MCF 10A (cell line): ENCODE measurements at regions not wholly inside any gene's neighbourhood (a gene's known extent, or its start where the extent isn't known, plus 50 kb on each side); places are given as distances from the start of the nearest gene placed in this dataset.

Source experiments
- BruUV-seq: library from RNA; stranded (reverse); fragments of 400-500 nt; replicated peaks from 2 replicates; lab custom pipeline; 2021; lab: Mats Ljungman, UMichigan
- CTCF ChIA-PET: fragments of 300-600 bp; sonication (Branson Sonifier 250); formaldehyde crosslinking; extraction: SDS; loops from one replicate; lab custom pipeline; 2021; ENCODE audit warnings: antibody characterized with exemption, inconsistent platforms; lab: Yijun Ruan, JAX
- POLR2A ChIA-PET: fragments of 300-600, 350-650 bp; sonication (Branson Sonifier 250); formaldehyde crosslinking; extraction: SDS; loops from one replicate; lab custom pipeline; 2020; ENCODE audit warnings: antibody characterized with exemption, inconsistent platforms; lab: Yijun Ruan, JAX
- DNase-seq: peaks from one replicate; pipeline ENCODE4 v3.0.0-alpha.2; 2018; ENCODE audit not compliant: unreplicated experiment
- H3K27ac Mint-ChIP-seq: one replicate; pipeline ENCODE4 v1.8.0; 2022; ENCODE audit warnings: mild to moderate bottlenecking, low read depth, mixed read lengths; ENCODE audit not compliant: unreplicated experiment
- H3K27me3 Mint-ChIP-seq: one replicate; pipeline ENCODE4 v1.8.0; 2022; ENCODE audit warnings: mixed read lengths; ENCODE audit not compliant: insufficient read depth, unreplicated experiment
- H3K36me3 Mint-ChIP-seq: one replicate; pipeline ENCODE4 v1.8.0; 2022; ENCODE audit warnings: mild to moderate bottlenecking, moderate library complexity, mixed read lengths; ENCODE audit not compliant: insufficient read depth, unreplicated experiment
- H3K4me1 Mint-ChIP-seq: one replicate; pipeline ENCODE4 v1.8.0; 2022; ENCODE audit warnings: mixed read lengths; ENCODE audit not compliant: insufficient read depth, unreplicated experiment
- H3K4me3 Mint-ChIP-seq: one replicate; pipeline ENCODE4 v1.8.0; 2022; ENCODE audit warnings: mild to moderate bottlenecking, moderate library complexity, mixed read lengths; ENCODE audit not compliant: unreplicated experiment
- H3K9me3 Mint-ChIP-seq: one replicate; pipeline ENCODE4 v1.8.0; 2022; ENCODE audit warnings: mixed read lengths; ENCODE audit not compliant: unreplicated experiment
- intact Hi-C: fragments of 100-400 bp; cut with micrococcal nuclease; formaldehyde crosslinking; loops from 2 replicates; pipeline ENCODE4 v1.14.1; 2022
- TF ChIP-seq, protein P1 (sequence below): fragments of 200-600 bp; IDR thresholded peaks from one replicate; pipeline ENCODE4 v1.8.0; 2022; ENCODE audit warnings: antibody characterized with exemption, mild to moderate bottlenecking; ENCODE audit not compliant: unreplicated experiment

DNA sequence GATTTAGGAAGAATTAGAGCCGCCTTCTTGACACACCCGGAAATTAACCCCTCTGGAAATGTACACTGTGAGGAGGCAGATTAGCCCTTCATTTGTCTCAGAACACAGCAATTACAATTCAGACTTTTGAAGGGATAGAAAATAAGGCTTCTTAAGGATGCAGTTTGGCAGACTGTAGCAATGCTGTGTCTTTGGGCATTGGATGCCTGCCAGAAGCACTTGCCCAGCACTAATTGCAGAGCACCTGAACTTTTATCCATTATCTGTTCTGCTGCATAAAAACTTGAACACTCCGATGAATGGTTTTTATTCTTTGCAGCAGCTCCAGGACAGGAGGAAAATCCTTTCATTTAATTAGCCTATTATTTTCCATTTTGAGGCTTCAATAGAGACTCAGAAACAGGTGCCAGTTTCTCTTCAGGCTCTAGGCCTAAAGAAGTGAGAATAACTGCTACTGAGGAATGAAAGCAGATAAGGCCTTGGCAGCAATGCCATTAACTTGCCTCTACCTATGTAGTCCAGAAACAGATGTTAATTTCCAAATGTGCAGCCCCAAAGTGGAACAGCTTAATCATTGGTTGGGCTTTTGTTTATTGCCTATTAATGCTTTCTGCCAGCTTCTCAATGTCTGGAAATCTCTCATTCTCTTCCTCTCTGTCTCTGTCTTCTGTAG lies 418.5 kb downstream of the NSUN3 start:
- no peak overlapping the region for H3K4me3 Mint-ChIP-seq
- no peaks in the 10 kb centered on the region for H3K36me3 Mint-ChIP-seq
- no peak overlapping the region for H3K27ac Mint-ChIP-seq

DNA sequence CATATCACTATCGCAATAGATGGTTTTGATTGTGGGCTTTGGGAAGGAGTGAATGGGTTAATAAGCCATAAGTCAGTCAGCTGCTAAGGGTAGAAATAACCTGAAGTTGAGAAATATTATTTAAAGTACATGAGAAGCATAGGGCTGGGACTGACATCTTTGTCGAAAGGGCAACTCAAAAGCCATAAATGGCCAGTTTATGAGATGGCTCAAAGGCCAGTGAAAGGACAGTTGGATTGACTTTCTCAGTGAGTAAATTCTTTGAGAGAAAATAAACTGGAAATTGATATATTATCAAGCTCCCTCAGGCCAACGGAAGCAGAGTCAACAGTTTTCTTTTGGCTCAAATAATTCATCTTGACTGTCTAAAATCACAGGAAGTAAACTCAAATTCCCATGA lies 419.8 kb downstream of the NSUN3 start:
- Mint-ChIP-seq H3K27ac (no peak overlapping the region), H3K4me1 (no peaks in the 10 kb centered on the region), H3K27me3 (peaks cover 8% of the 10 kb centered on the region), H3K4me3 (no peak overlapping the region), H3K9me3 (no peaks in the 10 kb centered on the region), H3K36me3 (no peaks in the 10 kb centered on the region)
- no TSS peak for BruUV-seq
- CTCF ChIA-PET: interaction anchor here (1.2 kb wide), 1 partner anchor 13 kb away, joined by 4 read pairs; no protein-coding TSS in a partner anchor
- TF ChIP-seq, protein P1, sequence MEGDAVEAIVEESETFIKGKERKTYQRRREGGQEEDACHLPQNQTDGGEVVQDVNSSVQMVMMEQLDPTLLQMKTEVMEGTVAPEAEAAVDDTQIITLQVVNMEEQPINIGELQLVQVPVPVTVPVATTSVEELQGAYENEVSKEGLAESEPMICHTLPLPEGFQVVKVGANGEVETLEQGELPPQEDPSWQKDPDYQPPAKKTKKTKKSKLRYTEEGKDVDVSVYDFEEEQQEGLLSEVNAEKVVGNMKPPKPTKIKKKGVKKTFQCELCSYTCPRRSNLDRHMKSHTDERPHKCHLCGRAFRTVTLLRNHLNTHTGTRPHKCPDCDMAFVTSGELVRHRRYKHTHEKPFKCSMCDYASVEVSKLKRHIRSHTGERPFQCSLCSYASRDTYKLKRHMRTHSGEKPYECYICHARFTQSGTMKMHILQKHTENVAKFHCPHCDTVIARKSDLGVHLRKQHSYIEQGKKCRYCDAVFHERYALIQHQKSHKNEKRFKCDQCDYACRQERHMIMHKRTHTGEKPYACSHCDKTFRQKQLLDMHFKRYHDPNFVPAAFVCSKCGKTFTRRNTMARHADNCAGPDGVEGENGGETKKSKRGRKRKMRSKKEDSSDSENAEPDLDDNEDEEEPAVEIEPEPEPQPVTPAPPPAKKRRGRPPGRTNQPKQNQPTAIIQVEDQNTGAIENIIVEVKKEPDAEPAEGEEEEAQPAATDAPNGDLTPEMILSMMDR: no peak
- POLR2A ChIA-PET: interaction anchor here (0.7 kb wide), 1 partner anchor 322 kb away, joined by 3 read pairs; no protein-coding TSS in a partner anchor
- intact Hi-C loops: no loop called here
- DNase-seq: no peak

More for the DNA sequence above, 418.5 kb downstream of the NSUN3 start:
- intact Hi-C loops: no loop called here
- CTCF ChIA-PET: no interaction called here
- TF ChIP-seq, protein P1: no peak
- peaks cover 8% of the 10 kb centered on the region for H3K27me3 Mint-ChIP-seq
- no peaks in the 10 kb centered on the region for H3K9me3 Mint-ChIP-seq
- BruUV-seq: no TSS peak
- POLR2A ChIA-PET: no interaction called here
- no peak for DNase-seq
- H3K4me1 Mint-ChIP-seq: no peaks in the 10 kb centered on the region

DNA sequence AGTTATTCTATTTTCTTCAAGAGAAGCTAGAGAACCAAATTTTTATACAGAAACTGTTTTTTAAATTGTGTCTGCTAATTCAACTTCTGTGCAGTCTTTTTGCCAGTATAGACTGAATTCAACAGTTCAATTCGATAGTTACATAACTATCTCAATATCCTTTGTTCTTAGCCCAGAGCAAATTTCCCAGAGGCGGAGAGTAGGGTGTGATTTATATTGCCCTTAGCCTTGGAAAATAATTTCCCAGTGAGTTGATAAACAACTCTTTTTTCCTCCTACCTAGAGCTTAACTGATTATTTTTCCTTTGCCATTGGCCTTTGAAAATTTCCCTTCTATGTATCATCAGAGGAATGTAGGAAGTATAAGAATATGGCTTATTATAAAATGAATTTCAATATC lies 420.5 kb downstream of the NSUN3 start:
- Mint-ChIP-seq H3K4me3 (no peak overlapping the region), H3K9me3 (no peaks in the 10 kb centered on the region), H3K4me1 (no peaks in the 10 kb centered on the region), H3K27me3 (peaks cover 8% of the 10 kb centered on the region), H3K36me3 (no peaks in the 10 kb centered on the region), H3K27ac (no peak overlapping the region)
- no TSS peak for BruUV-seq
- no peak for DNase-seq
- ChIA-PET POLR2A (interaction anchor here (0.7 kb wide), 1 partner anchor 322 kb away, joined by 3 read pairs; no protein-coding TSS in a partner anchor), CTCF (interaction anchor here (0.7 to 1.2 kb wide), 2 partner anchors 14 to 50 kb away, joined by 3 to 4 read pairs; no protein-coding TSS in a partner anchor)
- intact Hi-C loops: no loop called here
- TF ChIP-seq, protein P1: no peak

DNA sequence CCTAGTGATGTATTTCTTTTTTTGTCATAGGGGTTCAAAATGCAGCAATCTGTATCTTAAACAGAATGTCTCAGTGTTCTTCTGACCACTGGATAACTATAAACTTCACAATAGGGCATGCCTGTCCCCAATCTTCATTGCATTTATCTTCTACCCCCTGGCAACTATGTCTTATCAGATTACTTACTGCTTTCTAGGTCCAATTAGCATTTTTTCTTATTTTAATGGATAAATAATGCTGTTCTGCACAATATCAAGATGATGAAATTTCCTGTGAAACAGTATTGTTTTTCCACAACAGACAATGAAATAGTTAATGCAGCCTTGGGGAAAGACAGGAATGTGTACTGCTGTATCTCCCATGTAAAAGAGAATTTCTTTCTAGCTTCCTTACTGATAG lies 432.1 kb downstream of the NSUN3 start:
- H3K27me3 Mint-ChIP-seq: no peaks in the 10 kb centered on the region
- peaks cover 7% of the 10 kb centered on the region for H3K9me3 Mint-ChIP-seq
- H3K4me3 Mint-ChIP-seq: no peak overlapping the region
- BruUV-seq: no TSS peak
- no peaks in the 10 kb centered on the region for H3K36me3 Mint-ChIP-seq
- CTCF ChIA-PET: no interaction called here
- peaks cover 6% of the 10 kb centered on the region for H3K4me1 Mint-ChIP-seq
- intact Hi-C loops: no loop called here
- DNase-seq: no peak
- TF ChIP-seq, protein P1: no peak
- POLR2A ChIA-PET: no interaction called here
- no peak overlapping the region for H3K27ac Mint-ChIP-seq
